RWPE2 (cell line): ENCODE measurements at regions not wholly inside any gene's neighbourhood (a gene's known extent, or its start where the extent isn't known, plus 50 kb on each side); places are given as distances from the start of the nearest gene placed in this dataset.

Experiments
- ATAC-seq: fragments of 200-7000 bp; cut with Tn5 transposase; 3 replicates; pipeline ENCODE4 v1.9.1; 2021; ENCODE audit warnings: low read depth
- DNase-seq: peaks from one replicate; pipeline ENCODE4 v3.0.0-alpha.2; 2020; ENCODE audit warnings: low spot score
- H3K27ac ChIP-seq: fragments of 450-650 bp; 2 replicates; pipeline ENCODE4 v1.5.1; 2017; ENCODE audit warnings: mild to moderate bottlenecking; ENCODE audit not compliant: poor library complexity, severe bottlenecking
- H3K27me3 ChIP-seq: fragments of 250-450 bp; sonication (Bioruptor Pico); 2 replicates; pipeline ENCODE4 v1.5.1; 2021; ENCODE audit warnings: mild to moderate bottlenecking, moderate library complexity; ENCODE audit not compliant: insufficient read depth, poor library complexity, severe bottlenecking
- H3K36me3 ChIP-seq: fragments of 250-450 bp; sonication (Bioruptor Pico); 2 replicates; pipeline ENCODE4 v1.5.1; 2020; ENCODE audit warnings: low read depth, mild to moderate bottlenecking, moderate library complexity
- H3K4me1 ChIP-seq: fragments of 250-450 bp; sonication (Bioruptor Pico); 2 replicates; pipeline ENCODE4 v1.5.1; 2021; ENCODE audit warnings: mild to moderate bottlenecking, moderate library complexity; ENCODE audit not compliant: insufficient read depth, poor library complexity, severe bottlenecking
- H3K4me3 ChIP-seq: fragments of 250-450 bp; sonication (Bioruptor Pico); 2 replicates; pipeline ENCODE4 v1.5.1; 2021; ENCODE audit warnings: mild to moderate bottlenecking, moderate library complexity; ENCODE audit not compliant: severe bottlenecking
- H3K9me3 ChIP-seq: fragments of 250-450 bp; sonication (Bioruptor Pico); 2 replicates; pipeline ENCODE4 v1.5.1; 2021; ENCODE audit warnings: mild to moderate bottlenecking, moderate library complexity; ENCODE audit not compliant: severe bottlenecking
- TF ChIP-seq, protein P1 (sequence below): fragments of 450-650 bp; IDR thresholded peaks from one replicate; pipeline ENCODE4 v1.5.1; 2017; ENCODE audit warnings: mild to moderate bottlenecking, moderate library complexity; ENCODE audit not compliant: poor library complexity, severe bottlenecking

DNA sequence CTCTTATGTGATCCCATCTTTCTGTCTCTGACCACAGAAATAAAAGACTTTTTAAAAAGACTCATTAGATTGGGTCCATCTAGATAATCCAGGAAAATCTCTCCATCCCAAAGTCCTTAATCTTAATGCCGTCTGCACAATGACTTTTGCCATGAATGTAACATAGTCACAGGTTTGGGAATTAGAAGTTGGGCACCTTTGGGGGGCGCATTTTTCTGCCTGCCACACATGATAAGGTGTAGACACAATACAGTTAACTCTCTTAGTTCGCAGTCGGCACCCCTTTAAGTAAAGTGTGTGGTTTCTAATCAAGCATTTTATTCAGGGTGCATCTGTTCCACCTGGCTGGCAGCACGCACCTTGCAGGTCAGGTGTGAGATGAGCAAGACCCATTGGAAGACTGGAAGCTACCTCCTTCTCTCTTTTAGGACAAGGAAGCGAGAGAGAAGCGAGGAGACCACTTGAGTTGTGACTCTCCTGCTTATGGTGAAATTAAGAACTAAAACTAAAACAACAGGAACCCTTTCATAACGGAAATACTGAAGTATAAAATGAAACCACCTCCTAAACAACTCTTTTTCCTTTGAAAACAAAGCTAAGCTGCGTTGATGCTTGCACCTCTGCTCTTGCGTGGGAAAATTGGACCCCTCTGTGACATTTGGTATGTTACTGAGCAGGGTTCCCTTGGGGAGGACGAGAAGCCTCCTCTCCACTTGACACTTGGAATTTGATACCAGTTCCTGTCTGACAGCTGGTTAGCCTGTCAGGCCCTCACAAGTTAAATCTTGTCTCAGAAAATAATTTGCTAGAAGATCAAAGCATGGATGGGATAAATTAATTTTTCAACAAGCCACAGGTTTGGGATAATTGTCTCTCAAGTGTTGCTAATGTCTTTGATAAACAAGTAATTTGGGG lies 304.6 kb upstream of the DMRT1 start:
- DNase-seq (no peak), ATAC-seq (0 out of 3 replicates have a peak, but pooled peaks have one; percentile 31)
- Histone ChIP-seq H3K4me3 (no peak overlapping the region), H3K36me3 (peaks cover 16% of the 10 kb centered on the region), H3K4me1 (peaks cover 29% of the 10 kb centered on the region), H3K27me3 (no peaks in the 10 kb centered on the region), H3K27ac (no peak overlapping the region), H3K9me3 (no peaks in the 10 kb centered on the region)
- TF ChIP-seq, protein P1, sequence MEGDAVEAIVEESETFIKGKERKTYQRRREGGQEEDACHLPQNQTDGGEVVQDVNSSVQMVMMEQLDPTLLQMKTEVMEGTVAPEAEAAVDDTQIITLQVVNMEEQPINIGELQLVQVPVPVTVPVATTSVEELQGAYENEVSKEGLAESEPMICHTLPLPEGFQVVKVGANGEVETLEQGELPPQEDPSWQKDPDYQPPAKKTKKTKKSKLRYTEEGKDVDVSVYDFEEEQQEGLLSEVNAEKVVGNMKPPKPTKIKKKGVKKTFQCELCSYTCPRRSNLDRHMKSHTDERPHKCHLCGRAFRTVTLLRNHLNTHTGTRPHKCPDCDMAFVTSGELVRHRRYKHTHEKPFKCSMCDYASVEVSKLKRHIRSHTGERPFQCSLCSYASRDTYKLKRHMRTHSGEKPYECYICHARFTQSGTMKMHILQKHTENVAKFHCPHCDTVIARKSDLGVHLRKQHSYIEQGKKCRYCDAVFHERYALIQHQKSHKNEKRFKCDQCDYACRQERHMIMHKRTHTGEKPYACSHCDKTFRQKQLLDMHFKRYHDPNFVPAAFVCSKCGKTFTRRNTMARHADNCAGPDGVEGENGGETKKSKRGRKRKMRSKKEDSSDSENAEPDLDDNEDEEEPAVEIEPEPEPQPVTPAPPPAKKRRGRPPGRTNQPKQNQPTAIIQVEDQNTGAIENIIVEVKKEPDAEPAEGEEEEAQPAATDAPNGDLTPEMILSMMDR, result no peak

DNA sequence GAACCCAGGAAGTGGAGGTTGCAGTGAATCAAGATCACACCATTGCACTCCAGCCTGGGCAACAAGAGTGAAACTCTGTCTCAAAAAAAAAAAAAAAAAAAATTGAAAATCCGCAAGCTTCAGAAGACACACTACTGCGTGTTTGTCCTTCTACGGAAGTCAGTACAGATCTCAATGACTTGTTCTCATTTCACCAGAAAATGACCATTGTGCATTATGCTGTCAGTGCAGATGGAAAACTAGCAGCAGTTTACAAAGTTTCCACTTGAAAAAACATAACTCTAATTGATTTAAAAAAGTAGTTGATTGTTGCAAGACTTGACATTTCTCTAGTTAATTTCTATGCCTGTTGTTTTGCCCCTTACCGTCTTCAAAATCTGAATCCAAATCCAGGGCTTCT lies 298.0 kb upstream of the DMRT1 start:
- peaks cover 19% of the 10 kb centered on the region for H3K36me3 ChIP-seq
- ATAC-seq, result no peak
- H3K4me3 ChIP-seq, result no peak overlapping the region
- TF ChIP-seq, protein P1, result no peak
- H3K27ac ChIP-seq, result no peak overlapping the region
- no peak for DNase-seq
- no peaks in the 10 kb centered on the region for H3K9me3 ChIP-seq
- H3K27me3 ChIP-seq, result no peaks in the 10 kb centered on the region
- H3K4me1 ChIP-seq, result no peaks in the 10 kb centered on the region

DNA sequence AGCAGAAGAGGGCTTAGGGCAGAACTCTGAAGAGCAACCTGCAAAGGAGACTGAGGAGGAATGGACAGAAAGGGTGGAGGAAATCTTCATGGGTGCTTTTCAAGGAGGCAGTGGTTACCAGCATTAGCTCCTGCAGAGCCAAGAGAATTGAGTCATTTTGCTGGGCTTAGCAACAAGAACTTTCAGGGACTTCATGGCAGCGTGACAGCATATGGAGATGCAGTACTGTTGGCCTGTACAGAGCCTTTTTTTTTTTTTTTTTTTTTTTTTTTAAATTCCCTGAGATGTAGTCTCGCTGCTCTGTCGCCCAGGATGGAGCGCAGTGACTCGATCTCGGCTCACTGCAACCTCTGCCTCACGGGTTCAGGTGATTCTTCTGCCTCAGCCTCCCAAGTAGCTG lies 296.0 kb upstream of the DMRT1 start:
- H3K27ac ChIP-seq, result no peak overlapping the region
- peaks cover 12% of the 10 kb centered on the region; the same call in 1 of the 2 replicates for H3K36me3 ChIP-seq
- TF ChIP-seq, protein P1, result no peak
- no peak for DNase-seq
- H3K27me3 ChIP-seq, result no peaks in the 10 kb centered on the region
- no peak for ATAC-seq
- no peaks in the 10 kb centered on the region for H3K4me1 ChIP-seq
- no peaks in the 10 kb centered on the region for H3K9me3 ChIP-seq
- no peak overlapping the region for H3K4me3 ChIP-seq

DNA sequence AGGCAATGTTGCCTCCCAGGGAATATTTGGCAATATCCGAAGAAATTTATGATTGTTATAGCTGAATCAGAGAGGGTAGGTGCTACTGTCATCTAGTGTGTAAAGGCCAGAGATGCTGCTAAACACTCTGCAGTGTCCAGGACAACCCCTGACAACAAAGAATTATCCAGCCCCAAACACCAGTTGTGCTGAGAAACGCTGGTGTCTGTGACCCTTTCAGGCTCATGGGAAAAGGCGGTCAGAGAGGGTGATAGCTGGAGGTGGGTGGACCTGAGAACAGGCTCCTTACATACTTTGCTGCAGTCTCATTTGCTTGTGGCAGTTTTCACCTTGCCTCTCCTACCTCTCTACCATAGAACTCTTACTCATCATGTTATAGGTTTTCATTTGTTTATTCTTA lies 295.3 kb upstream of the DMRT1 start:
- ATAC-seq, result peak; percentile 53
- H3K36me3 ChIP-seq, result peaks cover 12% of the 10 kb centered on the region; the same call in 1 of the 2 replicates
- H3K27me3 ChIP-seq, result no peaks in the 10 kb centered on the region
- no peak overlapping the region for H3K4me3 ChIP-seq
- no peak for DNase-seq
- TF ChIP-seq, protein P1, result no peak
- no peaks in the 10 kb centered on the region for H3K9me3 ChIP-seq
- H3K4me1 ChIP-seq, result no peaks in the 10 kb centered on the region
- H3K27ac ChIP-seq, result no peak overlapping the region

DNA sequence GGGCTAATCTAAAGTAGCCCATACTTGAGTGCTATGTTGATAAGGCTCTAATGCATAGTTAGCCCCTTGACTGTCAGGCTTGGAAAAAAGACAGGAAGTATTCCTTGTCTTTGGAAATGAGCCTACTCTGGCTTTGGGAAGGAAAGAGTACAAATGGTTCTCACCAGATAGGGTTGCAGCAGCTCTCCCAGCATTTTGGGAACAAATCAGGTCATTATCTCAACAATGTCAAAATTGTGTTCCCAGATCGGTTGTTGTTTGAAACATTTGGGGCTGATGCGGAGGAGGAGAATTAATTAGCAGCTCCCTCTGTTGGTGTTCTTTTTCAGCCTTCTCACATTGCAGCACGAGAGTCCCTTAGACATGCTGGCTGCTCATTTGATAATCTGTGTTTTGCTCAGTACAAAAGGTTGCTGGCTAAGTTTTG lies 294.7 kb upstream of the DMRT1 start:
- Histone ChIP-seq H3K4me3 (no peak overlapping the region), H3K27me3 (no peaks in the 10 kb centered on the region), H3K27ac (no peak overlapping the region), H3K4me1 (no peaks in the 10 kb centered on the region), H3K9me3 (no peaks in the 10 kb centered on the region), H3K36me3 (peaks cover 12% of the 10 kb centered on the region; the same call in 1 of the 2 replicates)
- ATAC-seq (0 out of 3 replicates have a peak, but pooled peaks have one; percentile 23), DNase-seq (no peak)
- TF ChIP-seq, protein P1, result peak; percentile 37
